ENCODE measurements at regions not wholly inside any gene's neighbourhood (a gene's known extent, or its start where the extent isn't known, plus 50 kb on each side); places are given as distances from the start of the nearest gene placed in this dataset.
"Not testable (repeated sequence)": the region's sequence is repeated elsewhere in the genome, so short reads cannot be mapped to it uniquely, and the experiment has no call there.

GRCh38 chr14:85878874-85879273 is 348.9 kb downstream of the FLRT2 start:
- no peak for DNase-seq (ENCODE audit: low read depth)

DNA sequence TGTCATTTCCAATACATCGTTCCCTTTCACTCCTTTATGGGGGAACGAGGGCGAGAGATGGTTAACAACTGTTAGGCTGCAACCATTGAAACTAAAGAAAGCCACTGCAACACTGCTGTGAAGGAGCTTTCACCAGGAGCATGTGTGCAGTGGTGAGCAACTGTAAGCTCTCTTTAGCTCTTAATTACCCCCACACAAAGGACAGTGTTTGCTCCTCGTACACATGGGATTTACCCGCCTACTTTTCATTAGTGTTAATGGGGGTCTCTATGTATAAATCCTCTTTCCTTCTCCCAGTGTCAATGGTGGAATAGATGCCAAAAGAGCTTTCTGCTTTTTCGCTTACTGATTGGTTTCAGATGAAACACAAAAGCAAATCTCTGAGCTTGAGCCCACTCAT is 343.1 kb downstream of the FLRT2 start:
- DNase-seq (ENCODE audit: low read depth), result no peak

GRCh38 chr14:85867450-85867849 is 337.5 kb downstream of the FLRT2 start:
- DNase-seq (ENCODE audit: low read depth), result no peak

DNA sequence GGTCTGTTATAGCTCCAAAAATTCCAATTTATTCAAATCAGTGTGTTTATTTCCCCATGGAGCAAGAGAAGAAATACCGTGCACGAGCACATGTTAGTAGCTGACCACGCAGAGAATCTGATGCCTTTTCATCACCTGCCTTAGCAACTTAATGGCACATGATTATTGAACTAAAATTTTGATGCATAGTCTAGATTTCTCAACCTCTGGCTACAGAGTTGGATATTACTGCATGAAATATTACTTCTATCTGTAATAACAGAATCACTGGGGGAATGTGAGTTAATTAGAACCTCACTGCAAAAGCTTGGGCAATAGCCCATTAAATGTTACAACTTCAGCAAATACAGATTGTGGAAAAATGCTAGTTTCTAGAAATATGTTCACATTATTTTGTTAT is 335.8 kb downstream of the FLRT2 start:
- no peak for DNase-seq (ENCODE audit: low read depth)

- DNase-seq (ENCODE audit: low read depth), result no peak
Measured at GRCh38 chr14:85858634-85859033, 328.7 kb downstream of the FLRT2 start.

- DNase-seq (ENCODE audit: low read depth), result no peak
Measured at GRCh38 chr14:85856430-85856829, 326.5 kb downstream of the FLRT2 start.

GRCh38 chr14:85853996-85854526 is 324.1 kb downstream of the FLRT2 start:
- no peak for DNase-seq (ENCODE audit: low read depth)

DNA sequence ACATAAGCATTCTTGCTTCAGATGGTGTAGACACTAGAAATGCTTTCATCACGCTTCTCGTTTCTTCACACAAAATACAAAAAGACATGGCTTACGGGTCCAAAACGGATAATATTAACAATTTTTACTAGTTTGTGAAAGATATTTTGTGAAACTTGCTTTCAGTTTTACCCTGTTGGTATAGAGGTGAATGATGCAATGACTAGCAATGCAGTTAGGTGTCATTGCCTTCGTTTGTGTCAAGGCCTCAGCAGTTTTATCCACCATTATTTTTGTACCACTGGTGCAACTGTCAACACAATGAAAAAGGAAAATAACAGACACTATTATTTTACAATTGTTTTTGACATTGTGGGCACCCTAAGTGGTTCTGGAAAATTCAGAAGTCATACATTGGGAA is 323.0 kb downstream of the FLRT2 start:
- no peak for DNase-seq (ENCODE audit: low read depth)

- DNase-seq (ENCODE audit: low read depth), result not testable (repeated sequence)
Measured at GRCh38 chr14:85852123-85852522, 322.2 kb downstream of the FLRT2 start.

GRCh38 chr14:85830549-85830948 is 300.6 kb downstream of the FLRT2 start:
- not testable (repeated sequence) for DNase-seq (ENCODE audit: low read depth)

GRCh38 chr14:85829601-85830000 is 299.7 kb downstream of the FLRT2 start:
- DNase-seq (ENCODE audit: low read depth), result not testable (repeated sequence)

DNA sequence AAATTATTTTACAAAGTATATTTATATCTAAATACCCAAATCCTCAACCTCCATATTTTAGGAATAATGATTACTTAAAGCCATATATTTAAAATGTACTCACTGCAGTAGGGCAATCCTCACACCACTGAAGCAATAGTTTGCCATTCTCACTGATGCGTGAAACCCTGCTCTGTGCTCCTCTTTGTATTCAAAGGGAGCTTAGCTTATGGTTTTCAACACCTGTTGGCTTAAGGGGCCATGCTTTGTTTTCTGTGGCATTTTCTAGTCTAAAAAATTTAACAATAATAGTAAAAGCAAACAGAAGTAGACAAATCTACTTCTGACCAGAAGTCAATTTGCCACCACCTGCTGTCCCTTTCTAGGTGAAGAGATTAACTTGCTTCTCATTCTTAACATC is 294.6 kb downstream of the FLRT2 start:
- DNase-seq (ENCODE audit: low read depth), result no peak

GRCh38 chr14:85822236-85822635 is 292.3 kb downstream of the FLRT2 start:
- no peak for DNase-seq (ENCODE audit: low read depth)

DNA sequence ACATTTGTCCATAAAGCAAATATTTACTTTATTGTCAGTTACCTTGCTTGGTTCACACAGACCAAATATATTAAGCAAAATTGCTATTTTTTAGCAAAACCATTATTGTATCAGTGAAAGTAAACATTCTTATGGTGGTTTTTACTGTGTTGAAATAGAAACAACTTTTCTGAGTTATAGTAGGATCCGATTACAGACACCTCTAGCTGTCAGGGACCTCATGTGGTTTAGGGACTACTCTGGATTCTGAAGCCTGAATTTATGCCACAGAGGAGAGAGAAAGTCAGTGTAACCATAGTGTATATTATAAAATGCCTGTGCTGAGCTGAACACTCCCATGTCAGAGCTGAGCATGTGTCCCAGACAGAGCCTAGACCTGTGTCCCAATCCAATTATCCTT is 287.5 kb downstream of the FLRT2 start:
- DNase-seq (ENCODE audit: low read depth), result no peak

DNA sequence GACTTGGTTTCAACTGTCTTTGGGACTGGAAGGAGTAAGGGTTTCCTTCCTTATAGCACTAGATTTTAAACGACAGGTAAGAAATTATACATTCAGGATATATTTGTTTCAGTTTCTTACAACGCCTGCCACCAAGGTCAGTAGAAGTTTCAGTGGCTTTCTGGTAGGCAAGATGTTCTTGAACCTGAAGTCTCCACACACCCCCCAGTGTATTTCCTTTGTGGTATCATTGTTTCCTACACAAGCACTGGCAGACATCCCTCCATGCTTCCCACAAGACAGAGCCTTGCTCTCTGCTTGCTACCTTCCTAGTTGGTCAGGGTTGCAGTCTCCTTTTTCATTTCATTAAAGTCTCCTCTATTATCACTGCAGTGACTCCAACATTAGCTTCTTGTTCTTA is 283.1 kb downstream of the FLRT2 start:
- DNase-seq (ENCODE audit: low read depth), result no peak

- DNase-seq (ENCODE audit: low read depth), result no peak
Measured at GRCh38 chr14:85811340-85811739, 281.4 kb downstream of the FLRT2 start.

GRCh38 chr14:85799668-85800067 is 269.7 kb downstream of the FLRT2 start:
- no peak for DNase-seq (ENCODE audit: low read depth)

DNA sequence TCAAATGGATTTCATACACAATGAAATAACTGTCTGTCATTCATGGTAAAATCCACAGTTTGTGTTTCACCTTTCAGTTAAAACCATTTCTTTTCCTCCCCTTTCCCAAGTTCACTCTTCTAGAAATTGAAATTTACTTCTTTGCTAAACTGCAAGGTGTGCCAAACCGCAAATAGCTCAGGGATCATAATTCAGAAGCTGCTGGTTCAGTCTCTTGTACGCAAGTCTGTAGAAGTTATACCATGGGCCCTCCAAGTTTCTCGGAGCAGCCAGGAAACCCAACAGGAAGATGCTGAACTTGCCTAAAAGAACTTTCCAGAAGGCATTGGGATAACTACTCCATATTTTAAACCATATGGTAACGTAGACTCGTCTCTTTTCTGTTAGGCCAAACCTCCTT is 268.9 kb downstream of the FLRT2 start:
- DNase-seq (ENCODE audit: low read depth), result no peak

DNA sequence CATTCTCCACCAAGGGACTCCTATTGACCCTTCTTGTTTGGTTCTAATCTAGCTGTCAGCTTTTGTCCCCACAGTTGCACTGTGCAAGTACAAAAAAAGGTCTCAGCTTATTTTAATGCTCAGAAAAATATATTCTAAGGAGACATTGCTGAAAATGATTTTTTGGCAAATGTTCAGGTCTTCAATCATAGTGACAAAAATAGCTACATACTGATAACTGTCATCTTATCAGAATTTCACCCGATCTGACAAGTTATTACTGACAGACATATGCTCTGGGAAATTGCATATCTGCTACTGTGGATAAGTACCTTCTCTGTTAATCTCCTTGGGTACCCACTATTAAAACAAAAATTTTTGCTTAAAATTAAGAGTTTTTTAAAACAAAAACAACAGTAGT is 263.6 kb downstream of the FLRT2 start:
- no peak for DNase-seq (ENCODE audit: low read depth)

GRCh38 chr14:85789506-85789905 is 259.6 kb downstream of the FLRT2 start:
- no peak for DNase-seq (ENCODE audit: low read depth)

DNA sequence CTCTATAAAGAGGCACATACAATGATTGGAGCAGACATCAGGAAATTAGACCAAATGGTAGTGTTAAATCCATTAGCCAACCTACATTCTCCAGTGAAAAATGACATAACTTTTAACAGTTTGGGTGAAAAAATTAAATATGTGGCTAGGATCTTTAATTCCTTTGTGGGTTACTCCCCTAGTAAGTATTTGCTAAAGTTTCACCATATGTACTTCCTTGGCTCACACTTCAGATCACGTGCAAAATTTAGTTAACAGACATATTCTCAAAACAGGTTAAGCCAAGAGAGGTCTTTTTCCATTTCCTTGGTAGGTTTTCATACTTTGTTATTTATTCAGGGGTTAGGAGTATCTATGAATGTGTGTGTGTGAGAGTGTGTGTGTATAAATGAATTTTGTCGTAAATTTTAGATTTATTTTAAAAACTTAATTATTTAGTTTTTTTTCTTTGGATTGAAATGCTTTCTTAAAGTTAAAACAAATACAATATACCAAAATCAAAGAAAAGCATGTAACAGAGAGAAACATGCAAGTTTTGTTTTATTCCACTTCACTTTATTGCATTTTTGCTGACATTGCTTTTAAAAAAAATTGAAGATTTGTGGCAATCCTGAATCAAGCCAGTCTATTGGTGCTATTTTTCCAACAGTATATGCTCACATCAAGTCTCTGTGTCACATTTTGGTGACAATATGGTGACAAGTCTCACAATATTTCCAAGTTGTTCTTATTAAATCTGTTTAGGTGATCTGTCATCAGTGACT is 258.7 kb downstream of the FLRT2 start:
- DNase-seq (ENCODE audit: low read depth), result no peak

GRCh38 chr14:85766295-85766694 is 236.4 kb downstream of the FLRT2 start:
- no peak for DNase-seq (ENCODE audit: low read depth)

DNA sequence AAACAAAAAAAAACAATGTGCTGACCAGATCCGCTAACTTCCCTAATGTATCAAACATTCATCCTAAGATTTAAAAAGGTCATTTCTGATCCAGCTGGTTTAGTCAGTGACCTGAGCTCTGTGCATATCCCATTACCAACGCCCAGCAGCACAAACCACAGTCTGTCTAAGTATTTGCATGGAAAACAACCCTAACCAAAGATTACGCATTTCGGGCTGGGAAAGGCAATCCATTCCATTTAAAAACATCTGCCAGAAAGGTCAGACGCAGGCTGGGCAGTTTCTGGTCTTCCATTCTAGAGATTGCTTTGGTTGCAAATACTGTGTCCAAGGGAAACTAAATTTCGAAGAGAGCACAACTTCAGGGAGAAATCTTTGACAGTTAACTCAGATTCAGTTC is 234.9 kb downstream of the FLRT2 start:
- no peak for DNase-seq (ENCODE audit: low read depth)

DNA sequence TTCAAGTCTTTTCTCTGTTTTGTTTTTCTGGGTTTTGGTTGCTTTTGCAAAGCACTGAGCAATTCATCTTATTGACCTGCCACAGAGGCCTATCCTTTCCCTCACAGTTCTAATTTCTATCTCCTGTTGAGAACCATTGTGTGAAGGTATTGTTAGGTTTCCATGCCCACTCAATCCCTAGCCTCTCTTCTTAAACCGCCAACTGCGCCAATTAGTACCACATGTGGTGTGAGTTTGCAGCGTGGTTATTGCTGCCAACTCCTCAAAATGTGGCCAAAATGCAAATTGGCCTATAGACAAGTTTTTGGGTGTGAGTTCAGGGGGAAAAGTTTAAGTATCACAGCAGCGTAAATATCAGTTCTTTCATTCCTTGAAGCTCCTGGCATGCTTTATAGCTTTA is 232.6 kb downstream of the FLRT2 start:
- DNase-seq (ENCODE audit: low read depth), result no peak
